Lower lobe of right lung (tissue), 2 donors: ENCODE measurements at regions not wholly inside any gene's neighbourhood (a gene's known extent, or its start where the extent isn't known, plus 50 kb on each side); places are given as distances from the start of the nearest gene placed in this dataset.

Experiments
- ATAC-seq, 2 donors: fragments of 200-7000 bp; cut with Tn5 transposase; one replicate each; pipeline ENCODE4 v1.9.1; 2020 to 2022; ENCODE audit warnings: mild to moderate bottlenecking in 2 of 2, moderate library complexity in 2 of 2
- DNase-seq: peaks from one replicate; pipeline ENCODE4 v3.0.0-alpha.2; 2020
- H3K27ac ChIP-seq: fragments of 200-600 bp; one replicate; pipeline ENCODE4 v1.8.0; 2022
- H3K27me3 ChIP-seq: fragments of 200-600 bp; one replicate; pipeline ENCODE4 v1.8.0; 2022; ENCODE audit warnings: low read depth
- H3K36me3 ChIP-seq: fragments of 200-600 bp; one replicate; pipeline ENCODE4 v1.8.0; 2022; ENCODE audit warnings: mild to moderate bottlenecking
- H3K4me1 ChIP-seq: fragments of 200-600 bp; one replicate; pipeline ENCODE4 v1.8.0; 2022
- H3K4me3 ChIP-seq: fragments of 200-600 bp; one replicate; pipeline ENCODE4 v1.8.0; 2022; ENCODE audit warnings: mild to moderate bottlenecking
- H3K9me3 ChIP-seq: fragments of 200-600 bp; one replicate; pipeline ENCODE4 v1.8.0; 2022
- intact Hi-C: fragments of 100-400 bp; cut with DNase I; formaldehyde crosslinking; loops from one replicate; pipeline ENCODE4 v1.11.0; 2022
- TF ChIP-seq, protein P1 (sequence below): fragments of 200-600 bp; IDR thresholded peaks from one replicate; pipeline ENCODE4 v1.8.0; 2022; ENCODE audit warnings: antibody characterized with exemption, mild to moderate bottlenecking
- donor health status: DM: no; HTN: yes; CAD: no; lungs with severe emphysema.

DNA sequence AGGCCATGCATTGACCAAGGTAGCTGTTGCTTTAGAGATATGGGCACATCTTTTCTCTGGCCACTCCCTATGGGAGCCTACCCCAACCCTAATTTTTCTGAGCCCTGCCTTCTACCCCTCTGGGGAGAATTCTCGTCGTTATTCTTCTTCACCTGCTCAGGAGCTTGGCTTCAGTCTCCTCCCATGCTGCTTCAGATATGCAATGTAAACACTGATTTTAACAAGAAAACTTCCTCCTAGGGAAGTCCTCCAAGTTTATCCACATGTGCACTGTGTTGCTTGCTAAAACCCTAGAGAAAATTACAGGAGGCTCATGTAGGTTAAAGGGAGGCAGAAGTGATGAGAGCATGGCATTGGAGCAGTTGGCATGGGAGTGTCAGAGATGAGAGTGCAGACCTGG, 445.2 kb upstream of the MDFIC2 start:
- no peaks in the 10 kb centered on the region for H3K27me3 ChIP-seq
- TF ChIP-seq, protein P1, sequence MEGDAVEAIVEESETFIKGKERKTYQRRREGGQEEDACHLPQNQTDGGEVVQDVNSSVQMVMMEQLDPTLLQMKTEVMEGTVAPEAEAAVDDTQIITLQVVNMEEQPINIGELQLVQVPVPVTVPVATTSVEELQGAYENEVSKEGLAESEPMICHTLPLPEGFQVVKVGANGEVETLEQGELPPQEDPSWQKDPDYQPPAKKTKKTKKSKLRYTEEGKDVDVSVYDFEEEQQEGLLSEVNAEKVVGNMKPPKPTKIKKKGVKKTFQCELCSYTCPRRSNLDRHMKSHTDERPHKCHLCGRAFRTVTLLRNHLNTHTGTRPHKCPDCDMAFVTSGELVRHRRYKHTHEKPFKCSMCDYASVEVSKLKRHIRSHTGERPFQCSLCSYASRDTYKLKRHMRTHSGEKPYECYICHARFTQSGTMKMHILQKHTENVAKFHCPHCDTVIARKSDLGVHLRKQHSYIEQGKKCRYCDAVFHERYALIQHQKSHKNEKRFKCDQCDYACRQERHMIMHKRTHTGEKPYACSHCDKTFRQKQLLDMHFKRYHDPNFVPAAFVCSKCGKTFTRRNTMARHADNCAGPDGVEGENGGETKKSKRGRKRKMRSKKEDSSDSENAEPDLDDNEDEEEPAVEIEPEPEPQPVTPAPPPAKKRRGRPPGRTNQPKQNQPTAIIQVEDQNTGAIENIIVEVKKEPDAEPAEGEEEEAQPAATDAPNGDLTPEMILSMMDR = no peak
- ATAC-seq (no peak), DNase-seq (no peak)
- intact Hi-C loops = no loop called here
- H3K36me3 ChIP-seq = no peaks in the 10 kb centered on the region
- H3K27ac ChIP-seq = no peak overlapping the region
- no peaks in the 10 kb centered on the region for H3K9me3 ChIP-seq
- no peak overlapping the region for H3K4me3 ChIP-seq
- no peaks in the 10 kb centered on the region for H3K4me1 ChIP-seq

DNA sequence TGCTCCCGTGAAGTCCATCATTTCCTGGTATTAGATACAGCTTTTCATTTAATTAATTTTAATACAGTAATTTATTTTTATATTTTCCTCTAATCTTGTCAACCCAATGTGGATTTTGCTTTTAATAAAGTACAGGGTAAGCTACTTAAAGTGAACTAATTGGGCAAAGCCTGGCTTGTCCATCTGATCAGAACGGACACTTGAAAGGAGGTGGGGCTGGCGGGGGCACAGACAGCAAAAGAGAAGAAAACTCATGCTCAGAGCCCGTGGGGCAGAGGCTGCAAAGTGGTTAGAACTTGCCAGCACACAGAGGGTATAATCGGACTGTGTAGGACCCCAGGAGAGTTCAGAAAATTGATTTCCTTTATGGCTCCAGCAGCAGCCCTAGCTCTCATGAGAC, 443.1 kb upstream of the MDFIC2 start:
- Histone ChIP-seq H3K4me1 (no peaks in the 10 kb centered on the region), H3K9me3 (no peaks in the 10 kb centered on the region), H3K36me3 (no peaks in the 10 kb centered on the region), H3K27ac (no peak overlapping the region), H3K4me3 (no peak overlapping the region), H3K27me3 (no peaks in the 10 kb centered on the region)
- intact Hi-C loops = no loop called here
- no peak for ATAC-seq
- TF ChIP-seq, protein P1 = no peak
- DNase-seq = no peak

DNA sequence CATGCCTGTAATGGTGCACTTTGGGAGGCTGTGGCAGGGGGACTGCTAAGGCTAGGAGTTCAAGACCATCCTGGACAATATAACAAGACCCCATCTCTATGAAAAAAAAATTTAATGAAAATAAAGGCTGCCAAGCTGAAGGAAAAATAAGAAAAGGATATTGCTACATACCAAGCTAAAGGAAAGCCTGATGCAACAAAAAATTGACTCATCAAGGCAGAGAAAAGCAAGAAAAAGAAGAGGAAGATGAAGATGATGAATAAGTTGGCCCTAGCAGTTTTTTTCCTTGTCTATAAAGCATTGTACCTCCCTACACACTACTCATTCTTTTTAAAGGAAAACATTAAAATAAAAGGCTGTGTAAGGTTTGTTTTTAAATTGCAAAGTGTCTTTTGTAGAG, 441.9 kb upstream of the MDFIC2 start:
- H3K36me3 ChIP-seq = no peaks in the 10 kb centered on the region
- no peaks in the 10 kb centered on the region for H3K9me3 ChIP-seq
- TF ChIP-seq, protein P1 = no peak
- ATAC-seq (no peak), DNase-seq (no peak)
- H3K4me3 ChIP-seq = no peak overlapping the region
- intact Hi-C loops = no loop called here
- no peaks in the 10 kb centered on the region for H3K27me3 ChIP-seq
- no peaks in the 10 kb centered on the region for H3K4me1 ChIP-seq
- H3K27ac ChIP-seq = no peak overlapping the region

DNA sequence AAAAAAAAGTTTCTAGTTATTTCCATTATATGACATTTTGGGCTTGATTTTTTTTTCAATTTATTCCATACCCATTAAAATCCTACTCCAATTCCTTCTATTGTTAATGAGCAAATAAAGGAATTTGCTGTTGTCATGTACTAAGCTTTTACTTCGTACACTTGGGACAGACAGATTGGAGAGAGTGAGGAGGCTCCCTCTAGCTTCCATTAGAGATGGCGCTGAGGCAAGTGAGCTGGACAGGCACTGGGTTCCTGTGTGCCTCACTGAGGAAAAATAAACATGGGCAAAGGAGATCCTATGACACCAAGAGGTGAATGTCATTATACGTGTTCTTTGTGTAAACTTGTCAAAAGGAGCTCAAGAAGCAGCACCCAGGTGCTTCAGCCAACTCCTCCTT, 441.1 kb upstream of the MDFIC2 start:
- Histone ChIP-seq H3K27me3 (no peaks in the 10 kb centered on the region), H3K4me1 (no peaks in the 10 kb centered on the region), H3K27ac (no peak overlapping the region), H3K4me3 (no peak overlapping the region), H3K9me3 (no peaks in the 10 kb centered on the region), H3K36me3 (no peaks in the 10 kb centered on the region)
- intact Hi-C loops = no loop called here
- DNase-seq (no peak), ATAC-seq (no peak)
- TF ChIP-seq, protein P1 = no peak

DNA sequence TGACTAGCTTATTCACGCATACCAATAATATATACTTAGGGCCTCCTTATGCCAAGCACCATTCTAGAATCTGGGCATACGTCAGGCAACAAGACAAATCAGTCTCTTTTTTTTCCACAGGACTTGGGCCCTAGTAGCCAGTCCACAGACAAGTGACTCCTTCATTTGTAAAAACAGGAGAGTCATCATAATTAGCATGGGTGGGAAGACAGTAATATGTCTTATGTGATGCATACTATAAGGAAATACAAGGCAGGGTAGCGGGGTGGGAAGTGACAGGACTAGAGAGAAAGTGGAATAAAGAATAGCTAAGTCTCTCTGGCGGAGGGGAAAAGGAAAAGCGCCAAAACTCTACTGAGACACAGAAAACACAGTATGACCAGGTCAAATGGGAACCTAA, 439.6 kb upstream of the MDFIC2 start:
- ATAC-seq (no peak), DNase-seq (no peak)
- intact Hi-C loops = no loop called here
- TF ChIP-seq, protein P1 = no peak
- Histone ChIP-seq H3K9me3 (no peaks in the 10 kb centered on the region), H3K4me1 (no peaks in the 10 kb centered on the region), H3K27ac (no peak overlapping the region), H3K27me3 (no peaks in the 10 kb centered on the region), H3K36me3 (no peaks in the 10 kb centered on the region), H3K4me3 (no peak overlapping the region)

DNA sequence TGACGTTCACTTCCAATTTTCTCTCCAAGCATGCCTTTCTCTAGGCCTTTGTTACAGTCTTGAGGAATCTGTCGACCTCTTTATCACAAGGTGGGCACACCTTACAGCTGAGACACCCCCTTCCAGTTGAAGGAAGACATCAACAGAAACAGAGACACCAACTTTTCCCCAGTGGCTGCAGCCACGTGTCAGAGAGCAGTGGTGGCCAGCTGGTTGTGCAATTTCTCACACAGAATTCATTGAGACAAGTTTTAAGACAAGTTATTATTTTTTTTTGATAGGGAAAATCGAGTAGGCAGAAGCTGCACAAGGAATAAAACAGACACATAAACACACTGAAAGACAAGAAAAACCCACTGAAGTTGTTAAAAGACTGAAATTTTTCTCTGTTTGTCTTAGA, 436.7 kb upstream of the MDFIC2 start:
- DNase-seq (no peak), ATAC-seq (no peak)
- Histone ChIP-seq H3K27ac (no peak overlapping the region), H3K36me3 (no peaks in the 10 kb centered on the region), H3K9me3 (no peaks in the 10 kb centered on the region), H3K4me3 (no peak overlapping the region), H3K27me3 (no peaks in the 10 kb centered on the region), H3K4me1 (no peaks in the 10 kb centered on the region)
- TF ChIP-seq, protein P1 = no peak
- intact Hi-C loops = no loop called here
